LNCAP (cell line): ENCODE measurements at regions not wholly inside any gene's neighbourhood (a gene's known extent, or its start where the extent isn't known, plus 50 kb on each side); places are given as distances from the start of the nearest gene placed in this dataset.

ENCODE experiments used
- CTCF ChIP-seq: fragments of 450-650 bp; IDR thresholded peaks from 2 replicates; pipeline ENCODE4 v1.5.1; 2017; ENCODE audit warnings: mild to moderate bottlenecking

GRCh38 chr5:88401686-88402085 is 133.0 kb upstream of the TMEM161B start:
- TF ChIP-seq CTCF = no peak

- no peak for TF ChIP-seq CTCF
Observed at GRCh38 chr5:88401228-88401627, 132.6 kb upstream of the TMEM161B start.

- TF ChIP-seq CTCF = no peak
Observed at GRCh38 chr5:88399561-88399960, 130.9 kb upstream of the TMEM161B start.

GRCh38 chr5:88398316-88398715 is 129.7 kb upstream of the TMEM161B start:
- TF ChIP-seq CTCF = no peak

GRCh38 chr5:88396751-88397281 is 128.2 kb upstream of the TMEM161B start:
- no peak for TF ChIP-seq CTCF

- TF ChIP-seq CTCF = no peak
Observed at GRCh38 chr5:88396000-88396535, 127.4 kb upstream of the TMEM161B start.

GRCh38 chr5:88395264-88395663 is 126.6 kb upstream of the TMEM161B start:
- TF ChIP-seq CTCF = no peak

- no peak for TF ChIP-seq CTCF
Observed at GRCh38 chr5:88394536-88395175, 126.0 kb upstream of the TMEM161B start.
